ENCODE measurements at regions not wholly inside any gene's neighbourhood (a gene's known extent, or its start where the extent isn't known, plus 50 kb on each side); places are given as distances from the start of the nearest gene placed in this dataset.

- no peak for DNase-seq
Measured at GRCh38 chrX:15914486-15914885, 59.9 kb upstream of the AP1S2 start.

DNA sequence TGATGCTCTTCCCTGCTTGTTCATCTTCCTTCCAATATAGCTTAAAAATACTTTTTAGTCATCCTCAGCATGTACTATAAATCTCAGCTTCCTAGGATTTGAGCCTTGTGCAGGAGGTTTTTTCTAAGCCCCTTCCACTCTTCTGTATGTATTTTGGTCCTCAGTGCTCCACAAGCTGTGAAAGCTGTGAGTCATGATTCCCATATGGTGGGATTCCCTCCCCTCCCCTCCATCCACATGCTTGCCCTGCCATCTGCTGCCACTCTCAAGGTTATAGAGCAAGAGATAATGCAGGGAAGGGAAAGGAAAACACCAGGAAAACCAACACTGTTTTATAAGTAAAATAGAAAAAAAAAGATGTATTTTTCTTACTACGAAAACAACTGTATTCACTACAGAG is 58.5 kb upstream of the AP1S2 start:
- no peak for DNase-seq

- peak in 1 of 2 donors; percentile 38 for DNase-seq
Measured at GRCh38 chrX:15911734-15912550, 57.3 kb upstream of the AP1S2 start.

DNA sequence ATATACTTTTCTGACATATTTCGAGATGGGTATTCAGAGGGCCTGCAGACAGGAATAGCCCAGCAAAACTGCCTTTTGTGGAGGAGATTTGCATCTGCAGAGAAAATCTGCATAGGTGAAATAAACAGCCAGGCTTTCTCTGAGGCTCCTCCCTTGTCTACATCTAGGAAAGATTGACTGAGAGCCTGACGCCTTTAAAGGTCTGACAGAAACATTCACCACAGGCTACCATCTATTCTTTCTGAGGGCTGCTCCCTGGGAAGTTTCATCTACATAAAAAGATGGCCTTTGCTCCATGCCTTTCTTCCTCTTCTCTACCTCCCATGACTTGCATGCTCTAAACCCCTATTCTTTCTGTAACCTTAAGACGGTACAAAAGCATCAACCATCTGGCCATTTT is 55.0 kb upstream of the AP1S2 start:
- DNase-seq: no peak

GRCh38 chrX:15908603-15909290 is 54.1 kb upstream of the AP1S2 start:
- no peak for DNase-seq

- no peak for DNase-seq
Measured at GRCh38 chrX:15906041-15906943, 51.7 kb upstream of the AP1S2 start.
